Retinal pigment epithelial cell (primary cell): ENCODE measurements at regions not wholly inside any gene's neighbourhood (a gene's known extent, or its start where the extent isn't known, plus 50 kb on each side); places are given as distances from the start of the nearest gene placed in this dataset.
A peak's percentile ranks its signal among the peaks of the same experiment; 100 is the strongest.

ENCODE experiments used
- DNase-seq: peaks from one replicate; pipeline ENCODE4 v3.0.0-alpha.2; 2010; ENCODE audit warnings: low read depth
- H3K4me3 ChIP-seq: 2 replicates; pipeline ENCODE4 v1.5.1; 2011; ENCODE audit warnings: mild to moderate bottlenecking, low read length, control low read depth, moderate library complexity
- CTCF ChIP-seq: conservative IDR thresholded peaks from 2 replicates; pipeline ENCODE4 v1.5.1; 2011; ENCODE audit warnings: low read depth, low read length, control low read depth, inconsistent platforms

DNA sequence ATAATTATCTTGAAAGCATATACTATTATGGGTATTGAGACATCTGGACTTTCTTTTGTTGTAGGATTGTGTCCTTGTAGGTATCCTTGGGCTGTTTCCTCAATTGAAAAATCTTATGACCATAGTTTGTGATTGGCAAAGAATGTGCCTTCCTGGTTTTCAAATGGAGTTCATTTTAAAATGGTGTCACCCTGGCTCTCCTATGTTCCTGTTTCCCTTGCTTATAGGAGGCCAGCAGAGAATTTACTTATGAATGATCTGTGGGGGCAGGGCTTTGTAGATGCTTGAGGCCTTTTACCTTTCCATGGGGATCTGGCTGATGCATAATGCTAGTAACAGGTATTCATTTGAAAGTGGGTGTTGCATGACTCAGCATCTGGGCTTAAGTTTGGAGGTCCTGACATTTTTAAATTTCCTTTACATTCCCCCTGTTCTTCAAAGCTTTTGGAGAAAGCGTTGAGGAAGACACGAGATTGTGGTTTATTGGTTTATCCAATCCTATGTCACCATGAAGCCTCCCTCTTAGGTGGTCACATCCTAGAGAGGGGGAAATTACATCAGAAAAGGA is 135.0 kb upstream of the PROKR2 start:
- no peak for DNase-seq
- no peak for TF ChIP-seq CTCF
- no peak overlapping the region for H3K4me3 ChIP-seq

GRCh38 chr20:5448449-5449118 is 131.8 kb upstream of the PROKR2 start:
- peak; percentile 81 for TF ChIP-seq CTCF

DNA sequence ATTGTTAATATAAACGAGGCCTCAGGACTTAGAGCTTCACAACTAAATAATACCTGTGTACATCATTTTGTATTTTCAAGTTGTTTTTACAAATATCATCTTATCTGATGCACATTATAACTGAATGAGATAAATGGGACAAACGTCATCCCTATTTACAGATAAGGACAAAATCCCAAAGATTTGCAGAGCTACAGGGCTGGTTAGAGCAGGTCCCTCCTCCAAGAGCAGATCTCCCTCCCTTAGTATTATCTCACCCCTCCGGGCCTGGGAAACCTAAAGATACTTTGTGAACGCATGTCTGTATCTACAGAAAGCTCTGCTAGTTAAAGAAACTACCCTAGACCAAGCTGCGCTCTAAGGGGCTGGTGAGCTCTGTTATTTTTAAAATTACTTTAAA is 130.4 kb upstream of the PROKR2 start:
- no peak overlapping the region for H3K4me3 ChIP-seq
- TF ChIP-seq CTCF, result no peak

More at GRCh38 chr20:5448449-5449118, 131.8 kb upstream of the PROKR2 start:
- DNase-seq, result peak; percentile 5
- H3K4me3 ChIP-seq, result no peak overlapping the region

DNA sequence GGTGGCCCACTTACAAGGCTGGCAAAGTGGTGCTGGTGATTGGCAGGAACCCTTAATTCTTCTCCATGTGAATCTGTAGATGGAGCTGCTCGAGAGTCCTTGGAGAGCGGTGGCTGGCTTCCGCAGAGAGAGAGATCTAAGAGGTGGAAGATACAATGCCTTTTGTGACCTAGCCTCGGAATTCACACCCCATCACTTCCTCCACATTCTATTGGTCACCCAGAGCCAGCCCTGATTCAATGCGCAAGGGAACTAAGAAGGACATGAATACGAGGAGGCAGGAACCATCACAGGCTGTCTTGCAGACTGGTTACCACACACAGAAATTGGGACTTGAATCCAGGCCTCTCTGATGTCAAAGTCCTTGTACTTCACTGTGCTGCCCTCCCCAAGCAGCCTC is 128.9 kb upstream of the PROKR2 start:
- no peak overlapping the region for H3K4me3 ChIP-seq
- DNase-seq, result no peak
- TF ChIP-seq CTCF, result no peak

More for the DNA sequence above, 130.4 kb upstream of the PROKR2 start:
- DNase-seq, result no peak

GRCh38 chr20:5442101-5442500 is 125.3 kb upstream of the PROKR2 start:
- no peak for DNase-seq
- TF ChIP-seq CTCF, result no peak
- no peak overlapping the region for H3K4me3 ChIP-seq

DNA sequence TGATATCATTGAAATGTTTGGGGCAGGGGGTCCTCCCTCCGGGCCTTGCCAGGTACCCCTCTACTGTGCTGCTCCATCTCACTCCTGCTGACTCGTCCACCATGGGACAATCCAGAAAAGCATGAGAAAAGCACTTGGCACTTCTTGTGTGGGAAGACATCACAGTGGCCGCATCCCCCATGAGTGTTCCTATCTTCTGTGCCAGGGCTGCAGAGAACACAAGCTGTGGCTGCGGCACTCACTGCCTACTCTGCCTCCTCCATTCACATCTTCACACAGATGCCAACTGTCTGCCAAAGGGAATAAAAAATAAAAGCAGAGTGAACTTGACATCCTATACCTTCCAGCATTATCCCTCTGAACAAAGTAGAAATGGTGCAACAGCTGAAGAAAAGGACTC is 117.4 kb upstream of the PROKR2 start:
- DNase-seq, result no peak
- no peak overlapping the region for H3K4me3 ChIP-seq
- no peak for TF ChIP-seq CTCF

GRCh38 chr20:5433352-5433751 is 116.6 kb upstream of the PROKR2 start:
- no peak overlapping the region for H3K4me3 ChIP-seq
- no peak for TF ChIP-seq CTCF
- no peak for DNase-seq
